ENCODE measurements at regions not wholly inside any gene's neighbourhood (a gene's known extent, or its start where the extent isn't known, plus 50 kb on each side); places are given as distances from the start of the nearest gene placed in this dataset.
"Not testable (repeated sequence)": the region's sequence is repeated elsewhere in the genome, so short reads cannot be mapped to it uniquely, and the experiment has no call there.

DNA sequence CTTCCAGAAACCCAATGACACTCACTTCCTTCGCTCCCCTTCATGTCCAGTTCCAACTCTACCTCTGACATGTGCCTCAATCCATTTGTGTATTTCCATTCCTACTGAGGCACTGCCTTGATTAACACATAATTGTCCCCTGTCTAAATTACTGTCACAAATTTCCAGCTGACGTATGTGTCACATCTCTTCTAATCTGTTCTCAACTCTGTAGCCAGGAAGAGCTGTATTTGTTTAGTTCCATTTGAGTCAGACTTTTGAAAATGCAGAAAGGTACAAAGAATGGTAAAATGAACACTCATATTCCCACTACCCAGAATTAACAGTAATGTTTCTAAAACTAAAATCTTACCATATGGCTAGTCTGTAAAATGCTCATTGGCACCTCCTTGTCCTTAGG is 299.0 kb upstream of the GADL1 start:
- intact Hi-C loops (cut with DNase I) = no loop called here
- DNase-seq (no peak), ATAC-seq (no peak)

DNA sequence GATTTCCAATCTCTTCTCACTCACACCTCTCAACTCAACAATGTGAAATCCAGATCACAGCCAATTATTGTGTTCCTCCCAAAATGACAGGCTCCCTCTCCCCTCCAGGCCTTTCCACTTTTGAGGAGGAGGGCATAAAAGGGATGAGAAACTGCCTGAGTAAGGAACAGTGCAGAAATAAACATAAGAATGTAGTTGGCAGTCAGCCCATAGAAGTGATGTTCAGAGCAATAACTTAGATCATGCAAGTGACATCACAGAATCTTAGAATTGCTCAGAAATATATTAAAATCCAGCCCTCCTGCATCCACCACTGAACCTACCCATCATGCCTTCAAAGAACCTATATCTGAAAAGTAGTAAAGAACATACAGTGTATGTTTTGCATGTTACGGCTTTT is 299.4 kb upstream of the GADL1 start:
- DNase-seq (no peak), ATAC-seq (no peak)
- intact Hi-C loops (cut with DNase I) = no loop called here

DNA sequence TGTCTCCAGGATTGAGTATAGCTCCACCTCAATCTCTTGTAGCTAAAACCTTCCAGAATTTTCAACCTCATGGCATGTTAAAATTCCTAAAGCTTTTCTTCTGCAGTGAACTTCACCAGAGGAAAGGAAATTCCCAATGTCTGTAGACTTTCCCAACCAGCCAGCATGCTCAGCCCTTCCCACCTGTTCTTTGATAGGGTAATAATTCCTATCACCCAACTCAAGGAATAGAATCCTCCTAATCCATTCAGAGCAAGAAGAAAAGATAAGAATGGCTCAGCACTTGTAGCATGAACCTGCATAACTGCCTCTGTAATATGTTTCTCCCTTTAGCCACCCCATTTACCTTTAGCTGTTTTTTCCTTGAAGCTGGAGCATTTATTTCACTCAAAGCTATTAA is 301.8 kb upstream of the GADL1 start:
- DNase-seq (no peak), ATAC-seq (no peak)
- intact Hi-C loops (cut with DNase I) = no loop called here

DNA sequence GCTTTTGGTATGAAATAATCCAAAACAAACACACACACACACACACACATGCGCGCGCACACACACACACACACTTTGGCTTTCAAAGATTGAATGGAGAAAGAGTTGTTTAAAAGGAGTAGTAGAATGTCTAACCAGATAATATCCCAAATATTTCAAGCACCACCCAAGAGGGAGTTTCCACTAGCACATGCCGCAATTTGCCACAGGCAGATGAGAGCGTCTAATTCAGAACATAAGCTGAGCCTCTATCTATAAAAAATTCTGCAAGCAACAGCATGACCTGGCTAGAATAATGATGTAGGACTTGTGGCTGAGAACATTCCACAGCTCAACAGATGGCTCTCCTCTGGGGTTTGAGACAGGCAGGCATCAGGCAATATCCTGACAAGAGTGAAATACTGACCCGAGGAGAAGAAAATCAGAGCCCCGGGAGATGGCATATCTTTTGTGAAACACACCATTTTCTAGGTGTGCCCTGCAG is 302.5 kb upstream of the GADL1 start:
- intact Hi-C loops (cut with DNase I) = no loop called here
- ATAC-seq (peak; percentile 67 to 84), DNase-seq (peak; percentile 39)

DNA sequence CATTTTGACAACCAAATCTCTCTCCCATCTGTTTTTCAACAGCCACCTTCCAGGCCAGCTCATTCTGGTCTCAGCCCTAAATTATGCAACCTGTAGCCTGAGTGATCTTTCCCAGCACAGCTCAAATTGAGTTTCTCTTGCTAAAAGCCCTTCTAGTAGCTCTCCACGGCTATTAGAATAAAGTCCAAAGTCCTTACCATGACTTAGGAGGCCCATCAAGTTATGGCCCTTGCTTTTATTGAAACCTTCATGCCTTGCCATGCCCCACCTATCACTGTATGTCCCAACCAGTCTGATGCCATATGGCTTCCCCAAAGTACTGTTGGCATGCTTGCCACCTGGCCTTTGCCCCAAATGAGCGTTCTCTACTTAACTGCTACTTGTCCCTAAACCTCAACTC is 303.5 kb upstream of the GADL1 start:
- DNase-seq (no peak), ATAC-seq (peak in 1 of 2 donors; percentile 68)
- intact Hi-C loops (cut with DNase I) = no loop called here

DNA sequence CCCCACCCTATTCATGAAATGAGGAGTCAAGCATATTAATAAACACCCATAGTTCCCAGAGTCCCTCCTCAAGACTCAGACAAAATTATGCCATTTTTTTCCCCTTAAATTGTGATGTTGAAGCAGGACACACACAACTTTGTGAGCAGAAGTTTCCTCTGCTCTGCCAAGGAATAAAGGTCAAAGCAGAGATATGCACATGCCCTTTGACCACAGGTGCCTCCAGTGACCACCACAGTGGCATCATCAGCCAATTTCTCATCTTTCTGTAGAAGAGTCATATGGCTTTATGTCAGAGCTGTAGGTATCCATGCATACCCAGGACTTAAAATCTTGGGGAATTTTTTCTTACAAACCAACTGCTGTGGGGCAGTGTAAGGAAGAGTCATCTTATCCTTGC is 304.4 kb upstream of the GADL1 start:
- ATAC-seq (no peak), DNase-seq (no peak)
- intact Hi-C loops (cut with DNase I) = no loop called here

DNA sequence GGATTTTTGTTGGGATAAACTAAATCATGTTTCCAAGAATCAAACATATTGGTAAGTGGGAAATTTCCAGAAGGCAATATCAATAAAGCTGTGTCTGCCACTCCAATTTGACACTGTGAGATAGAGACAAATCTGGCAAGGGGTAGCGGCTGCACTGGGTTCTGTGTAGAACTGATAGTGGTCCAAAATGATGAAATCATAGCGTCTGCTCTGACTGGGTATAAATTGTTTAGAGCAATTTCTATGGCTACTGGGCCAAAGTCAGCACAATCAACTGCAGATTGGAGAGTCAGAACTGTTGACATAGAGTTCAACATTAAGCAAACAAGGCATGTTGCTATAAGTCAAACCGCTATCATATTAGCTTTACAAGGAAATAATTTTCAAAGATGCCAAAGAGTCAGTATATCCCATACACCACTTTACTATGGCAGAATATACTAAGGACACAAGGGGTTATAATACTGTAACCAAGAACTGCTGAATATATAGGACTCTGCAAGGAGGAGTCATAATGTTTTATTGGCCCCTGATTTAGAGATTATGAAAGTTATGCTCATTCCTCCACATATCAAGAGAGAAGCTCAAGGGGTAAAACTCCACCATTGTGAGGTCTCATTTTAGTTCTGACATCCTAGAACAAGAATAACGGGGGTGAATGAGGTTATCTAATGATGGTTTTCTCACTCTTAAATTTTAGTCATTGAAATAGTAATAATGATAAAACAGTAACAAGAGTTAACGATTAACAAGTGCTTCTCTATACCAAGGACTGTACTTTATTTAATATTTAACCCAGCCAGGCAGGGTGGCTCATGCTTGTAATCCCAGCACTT is 309.7 kb upstream of the GADL1 start:
- ATAC-seq = peak in 1 of 2 donors; percentile 15
- intact Hi-C loops (cut with DNase I) = no loop called here

DNA sequence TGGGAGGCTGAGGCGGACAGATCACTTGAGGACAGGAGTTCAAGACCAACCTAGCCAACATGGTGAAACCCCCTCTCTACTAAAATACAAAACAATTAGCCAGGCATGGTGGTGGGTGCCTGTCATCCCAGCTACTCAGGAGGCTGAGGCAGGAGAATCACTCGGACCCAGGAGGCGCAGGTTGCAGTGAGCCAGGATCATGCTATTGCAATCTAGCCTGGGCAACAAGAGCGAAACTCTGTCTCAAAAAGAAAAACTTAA is 310.3 kb upstream of the GADL1 start:
- intact Hi-C loops (cut with DNase I); ATAC-seq; DNase-seq: not testable (repeated sequence)

More for the DNA sequence above, 309.7 kb upstream of the GADL1 start:
- DNase-seq = no peak

DNA sequence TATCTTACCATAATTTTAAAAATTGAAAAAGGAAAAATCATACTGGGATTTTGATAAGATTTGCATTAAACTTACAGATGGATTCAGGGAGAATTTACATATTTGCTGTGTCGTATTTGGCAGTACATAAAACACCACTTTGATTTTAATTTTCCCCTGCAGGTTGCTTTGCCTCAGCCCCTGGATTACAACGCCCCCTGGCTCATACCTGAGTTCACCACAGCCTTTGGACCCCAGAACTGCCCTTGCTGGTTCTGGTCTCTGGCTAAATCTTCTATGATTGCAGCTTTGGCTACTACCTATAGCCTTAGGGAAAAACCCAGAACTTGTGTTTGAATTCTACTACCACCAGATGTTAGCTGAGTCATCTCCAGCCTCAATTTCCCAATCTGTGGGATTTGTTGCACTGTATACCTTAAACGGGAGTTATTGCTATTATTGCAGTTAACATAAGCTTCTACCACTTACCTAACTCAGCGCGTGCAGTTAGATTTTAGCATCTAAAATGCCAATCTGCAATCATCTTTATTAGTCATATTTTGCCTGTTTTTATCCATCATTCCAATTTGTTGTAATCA is 315.7 kb upstream of the GADL1 start:
- ATAC-seq (no peak), DNase-seq (no peak)
- intact Hi-C loops (cut with DNase I) = no loop called here

DNA sequence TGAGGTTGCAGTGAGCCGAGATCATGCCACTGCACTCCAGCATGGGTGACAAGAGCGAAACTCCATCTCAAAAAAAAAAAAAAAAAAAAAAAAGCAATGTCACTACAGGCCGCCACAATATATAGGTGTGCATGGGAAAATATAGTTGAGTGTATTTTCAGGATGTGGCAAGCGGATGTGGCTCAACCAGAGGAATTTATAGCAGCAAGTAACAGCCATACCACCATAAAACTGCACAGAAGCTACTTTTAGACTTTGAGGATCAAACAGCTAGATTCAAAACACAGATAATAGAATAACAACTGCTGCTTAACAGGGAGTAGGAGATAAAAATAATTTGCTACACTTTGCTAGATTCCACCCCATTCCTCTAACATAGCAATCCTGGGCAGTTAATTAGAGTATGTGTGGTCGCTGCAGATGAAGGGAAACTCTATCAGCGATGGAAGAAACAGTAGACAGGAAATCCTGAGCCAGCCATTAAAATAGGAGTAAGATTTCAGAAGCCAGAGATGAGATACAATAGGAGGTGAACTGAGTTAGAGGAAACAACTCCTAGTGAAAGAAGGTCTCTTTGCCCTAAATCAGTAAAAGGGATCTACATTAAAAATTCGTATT is 318.7 kb upstream of the STT3B start:
- ATAC-seq (no peak), DNase-seq (no peak)
- intact Hi-C loops (cut with DNase I) = no loop called here

DNA sequence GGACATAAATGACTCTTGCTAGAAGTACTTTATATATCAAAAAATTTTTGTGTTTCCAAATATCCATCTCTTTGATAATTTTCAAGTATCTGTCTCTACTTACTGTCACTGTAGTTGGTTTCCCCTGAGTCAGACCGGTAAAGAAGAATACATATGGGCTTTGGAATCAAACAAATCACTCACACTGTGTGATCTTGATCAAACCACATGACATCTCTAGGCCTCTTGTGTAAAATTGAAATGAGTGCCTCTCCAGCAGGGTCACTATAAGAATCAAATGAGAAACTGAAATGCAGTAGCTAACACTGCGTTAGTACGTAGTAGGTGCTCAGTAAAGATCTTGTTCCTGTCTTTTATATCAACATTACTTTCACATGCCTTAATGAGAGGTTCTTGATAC is 314.6 kb upstream of the STT3B start:
- ATAC-seq (no peak), DNase-seq (no peak)
- intact Hi-C loops (cut with DNase I) = no loop called here

DNA sequence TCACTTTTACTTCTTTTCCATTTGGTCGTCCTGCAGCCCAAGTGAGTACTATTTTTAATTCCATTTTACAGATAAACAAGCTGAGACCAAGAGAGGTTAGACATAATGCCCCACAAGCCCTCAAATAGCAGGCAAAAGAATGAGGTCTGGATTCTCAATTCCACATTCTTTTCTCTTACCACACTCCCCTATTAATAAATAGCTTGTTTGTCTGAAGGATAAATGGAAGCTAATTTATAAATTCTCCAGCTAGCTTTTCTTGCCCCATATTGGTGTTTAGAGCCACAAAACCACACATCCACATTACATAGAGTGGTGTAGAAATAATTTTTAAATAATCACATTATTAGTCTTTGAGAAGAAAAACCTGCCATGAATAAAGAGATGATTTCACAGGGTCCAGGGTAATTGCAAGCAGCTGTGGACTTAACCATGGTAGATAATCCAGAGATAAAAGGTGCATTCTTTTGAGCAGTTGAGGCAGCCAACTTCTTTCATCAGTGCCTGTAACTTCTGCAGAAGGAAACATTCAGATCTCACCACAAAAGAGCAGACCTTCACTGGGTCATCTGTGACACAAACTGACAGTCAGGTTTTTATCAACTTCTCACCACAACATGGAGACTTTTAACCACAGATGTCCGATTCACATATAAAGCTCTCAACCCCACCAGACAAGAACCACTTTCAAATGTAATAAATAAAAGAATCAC is 313.4 kb upstream of the STT3B start:
- ATAC-seq (no peak), DNase-seq (no peak)
- intact Hi-C loops (cut with DNase I) = no loop called here

DNA sequence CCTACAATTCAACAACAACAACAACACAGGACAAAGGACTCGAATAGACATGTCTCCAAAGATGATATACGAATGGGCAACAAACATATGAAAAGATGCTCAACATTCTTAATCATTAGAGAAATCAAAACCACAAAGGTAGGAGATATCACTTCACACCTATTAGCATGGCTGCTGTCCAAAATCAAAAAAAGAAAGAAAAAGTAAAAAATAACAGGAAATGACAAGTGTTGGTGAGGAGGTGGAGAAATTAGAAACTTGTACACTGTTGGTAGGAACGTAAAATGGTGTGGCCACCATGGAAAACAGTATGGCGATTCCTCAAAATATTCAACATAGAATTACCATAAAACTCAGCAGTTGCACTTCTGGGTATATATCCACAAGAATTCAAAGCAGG is 312.3 kb upstream of the STT3B start:
- no peak for ATAC-seq
- intact Hi-C loops (cut with DNase I) = no loop called here

DNA sequence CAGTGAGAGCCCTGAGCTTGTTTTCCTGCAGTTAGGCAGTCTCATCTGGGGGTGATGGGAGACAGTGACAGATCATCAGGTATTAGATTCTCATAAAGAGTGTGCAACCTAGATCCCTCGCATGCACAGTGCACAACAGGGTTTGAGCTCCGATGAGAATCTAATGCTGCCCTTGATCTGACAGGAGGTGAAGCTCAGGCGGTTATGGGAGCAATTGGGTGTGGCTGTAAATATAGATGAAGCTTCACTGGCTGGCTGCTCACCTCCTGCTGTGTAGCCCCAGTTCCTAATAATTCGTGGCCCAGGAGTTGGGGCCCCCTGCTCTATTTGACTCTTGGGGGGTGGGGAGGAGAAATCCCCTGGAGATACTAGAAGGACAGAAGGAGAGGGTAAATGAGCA is 309.4 kb upstream of the STT3B start:
- no peak for ATAC-seq
- DNase-seq = no peak
- intact Hi-C loops (cut with DNase I) = no loop called here

More for the DNA sequence above, 312.3 kb upstream of the STT3B start:
- no peak for DNase-seq

DNA sequence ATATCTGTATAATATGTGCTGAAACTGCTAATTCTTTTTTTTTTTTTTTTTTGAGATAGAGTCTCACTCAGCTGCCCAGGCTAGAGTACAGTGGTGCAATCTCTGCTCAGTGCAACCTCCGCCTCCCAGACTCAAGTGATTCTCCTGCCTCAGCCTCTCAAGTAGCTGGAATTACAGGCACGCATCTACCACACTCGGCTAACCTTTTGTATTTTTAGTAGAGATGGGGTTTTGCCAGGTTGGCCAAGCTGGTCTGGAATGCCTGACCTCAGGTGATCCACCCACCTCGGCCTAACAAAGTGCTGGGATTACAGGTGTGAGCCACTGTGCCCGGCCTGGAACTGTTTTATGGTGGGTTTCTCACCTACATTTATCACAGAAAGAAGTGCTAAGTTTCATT is 307.8 kb upstream of the STT3B start:
- intact Hi-C loops (cut with DNase I) = no loop called here
- DNase-seq (no peak), ATAC-seq (no peak)

DNA sequence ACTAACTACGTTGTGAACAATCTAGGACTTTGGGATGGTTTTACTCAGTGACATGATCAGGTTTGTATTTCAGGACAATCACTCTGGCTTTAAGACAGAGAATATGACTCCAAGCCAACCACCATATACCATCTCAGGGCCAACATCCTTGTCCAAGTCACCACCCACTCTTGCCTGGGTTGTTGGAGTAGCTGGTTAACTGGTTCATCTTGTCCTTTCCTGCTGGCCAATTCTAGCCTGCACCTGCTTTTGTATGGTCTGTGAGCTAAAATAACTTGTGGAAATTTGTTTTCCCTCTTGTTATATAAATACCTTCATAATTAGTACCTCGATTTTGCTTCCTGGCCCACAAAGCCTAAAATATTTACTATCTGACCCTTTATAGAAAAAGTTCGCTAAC is 306.8 kb upstream of the STT3B start:
- intact Hi-C loops (cut with DNase I) = no loop called here
- ATAC-seq (no peak), DNase-seq (no peak)

DNA sequence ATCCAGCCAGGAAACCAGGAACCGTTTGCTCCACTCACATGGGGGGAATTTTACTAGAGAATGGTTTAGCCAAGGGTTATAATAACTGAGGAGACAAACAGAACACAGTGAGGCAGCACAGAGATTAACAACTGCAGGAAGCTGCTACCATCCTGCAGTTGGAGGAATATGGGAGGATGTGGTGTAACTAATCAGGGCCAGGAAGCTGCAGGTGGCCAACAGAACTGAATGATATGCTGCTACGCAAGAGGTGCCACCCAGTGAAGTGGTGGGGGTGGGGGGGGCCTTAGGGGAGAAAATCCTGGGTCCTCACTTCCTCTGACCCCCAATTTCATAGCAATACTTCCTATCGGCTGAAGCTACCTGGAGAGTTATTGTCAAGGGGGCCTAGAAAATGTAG is 306.4 kb upstream of the STT3B start:
- ATAC-seq (peak in 1 of 2 donors; percentile 53), DNase-seq (no peak)
- intact Hi-C loops (cut with DNase I) = no loop called here

DNA sequence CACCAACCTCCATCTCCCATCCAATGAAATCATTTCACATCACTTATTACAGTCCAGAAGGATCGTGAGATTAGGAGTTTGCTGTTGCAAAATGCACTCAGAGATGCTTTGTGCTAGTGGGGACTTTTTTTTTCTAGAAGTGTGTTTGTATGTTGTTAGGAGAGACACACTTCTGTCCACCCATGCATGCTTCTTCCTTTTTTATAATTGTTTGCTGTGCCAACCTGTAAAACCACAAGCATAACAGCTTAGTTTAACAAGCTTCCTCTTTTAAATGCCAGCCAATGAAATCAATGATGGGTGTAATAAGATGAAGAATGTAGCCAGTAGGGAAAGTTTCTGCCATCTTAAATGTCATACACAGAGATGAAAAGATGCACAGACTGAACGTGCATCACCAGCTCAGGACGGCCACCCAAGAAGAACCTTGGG is 305.6 kb upstream of the STT3B start:
- intact Hi-C loops (cut with DNase I) = no loop called here
- DNase-seq (no peak), ATAC-seq (peak in 1 of 2 donors; percentile 35)

DNA sequence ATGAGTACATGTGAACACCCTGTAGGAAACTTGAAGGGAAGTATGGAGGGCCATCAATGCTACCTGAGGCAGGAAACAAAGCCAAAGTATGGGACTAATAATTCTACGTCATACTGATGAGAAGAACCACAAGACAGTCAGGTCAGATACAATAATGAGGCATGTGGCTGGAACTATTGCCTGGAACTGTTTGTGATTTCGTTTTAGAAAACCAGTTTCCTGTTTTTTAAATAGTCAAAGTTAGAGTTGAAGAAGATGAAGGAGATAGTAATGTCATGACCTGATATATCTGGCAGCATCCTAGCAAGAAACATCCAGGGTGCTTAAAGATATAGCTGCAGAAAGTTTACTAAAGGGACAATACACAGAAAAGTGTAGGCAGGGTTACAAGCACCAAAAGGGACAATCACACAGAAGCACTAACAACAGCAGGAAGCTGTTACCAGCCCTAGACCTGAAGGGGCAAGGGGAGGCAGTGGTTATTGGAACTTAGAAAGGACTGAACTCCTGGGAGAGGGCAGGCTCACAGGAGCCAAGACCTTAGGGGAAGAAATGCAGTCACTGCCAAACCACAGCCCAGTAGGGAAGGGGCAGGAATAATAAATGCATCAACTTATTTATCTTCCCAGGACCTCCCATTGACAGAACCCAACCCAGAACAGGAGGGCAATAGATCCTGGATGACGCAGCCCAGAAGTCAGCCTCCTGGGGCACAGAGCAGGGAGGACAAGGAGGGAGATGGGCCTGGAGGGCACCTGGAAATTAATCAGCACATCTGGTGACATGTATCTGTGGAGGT is 302.1 kb upstream of the STT3B start:
- ATAC-seq (no peak), DNase-seq (no peak)
- intact Hi-C loops (cut with DNase I) = no loop called here
